ENCODE measurements at regions not wholly inside any gene's neighbourhood (a gene's known extent, or its start where the extent isn't known, plus 50 kb on each side); places are given as distances from the start of the nearest gene placed in this dataset.

- Histone ChIP-seq H3K27me3 (ENCODE audit: insufficient read depth, low read length, poor library complexity) (peaks cover 2% of the 10 kb centered on the region), H3K4me2 (ENCODE audit: insufficient read depth, low read length) (no peak overlapping the region), H3K9ac (ENCODE audit: low read depth, low read length) (no peak overlapping the region), H3K4me3 (ENCODE audit: low read depth in 1 of 2, low read length in 2 of 2) (no peak overlapping the region), H3K36me3 (ENCODE audit: insufficient read depth, low read length) (no peaks in the 10 kb centered on the region), H3K4me1 (ENCODE audit: insufficient read depth, low read length) (no peaks in the 10 kb centered on the region), H3K9me3 (ENCODE audit: insufficient read depth, low read length, severe bottlenecking) (no peaks in the 10 kb centered on the region), H4K20me1 (ENCODE audit: insufficient read depth, low read length) (no peaks in the 10 kb centered on the region), H3K79me2 (ENCODE audit: insufficient read depth, low read length) (no peaks in the 10 kb centered on the region), H2AFZ (ENCODE audit: low read depth, low read length) (no peak overlapping the region), H3K27ac (ENCODE audit: low read length) (no peak overlapping the region)
- ATAC-seq (ENCODE audit: insufficient read depth, low read depth): no peak
- TF ChIP-seq CTCF (IDR thresholded peaks at IDR 0.05; ENCODE audit: borderline replicate concordance, extremely low read depth, low read length, poor library complexity, severe bottlenecking) (no peak), EZH2 (IDR thresholded peaks at IDR 0.05; ENCODE audit: borderline replicate concordance, low read depth, low read length, severe bottlenecking) (no peak)
- no peak for DNase-seq
Measured at GRCh38 chr3:43212914-43213611, 73.3 kb upstream of the SNRK start.

GRCh38 chr3:43211681-43212080 is 74.7 kb upstream of the SNRK start:
- Histone ChIP-seq H3K9me3 (ENCODE audit: insufficient read depth, low read length, severe bottlenecking) (no peaks in the 10 kb centered on the region), H4K20me1 (ENCODE audit: insufficient read depth, low read length) (no peaks in the 10 kb centered on the region), H3K4me1 (ENCODE audit: insufficient read depth, low read length) (no peaks in the 10 kb centered on the region), H3K4me3 (ENCODE audit: low read depth in 1 of 2, low read length in 2 of 2) (no peak overlapping the region), H3K9ac (ENCODE audit: low read depth, low read length) (no peak overlapping the region), H2AFZ (ENCODE audit: low read depth, low read length) (no peak overlapping the region), H3K79me2 (ENCODE audit: insufficient read depth, low read length) (no peaks in the 10 kb centered on the region), H3K27me3 (ENCODE audit: insufficient read depth, low read length, poor library complexity) (peaks cover 2% of the 10 kb centered on the region), H3K27ac (ENCODE audit: low read length) (no peak overlapping the region), H3K36me3 (ENCODE audit: insufficient read depth, low read length) (no peaks in the 10 kb centered on the region), H3K4me2 (ENCODE audit: insufficient read depth, low read length) (no peak overlapping the region)
- TF ChIP-seq CTCF (IDR thresholded peaks at IDR 0.05; ENCODE audit: borderline replicate concordance, extremely low read depth, low read length, poor library complexity, severe bottlenecking): no peak
- TF ChIP-seq EZH2 (IDR thresholded peaks at IDR 0.05; ENCODE audit: borderline replicate concordance, low read depth, low read length, severe bottlenecking): no peak
- no peak for DNase-seq
- no peak for ATAC-seq (ENCODE audit: insufficient read depth, low read depth)

GRCh38 chr3:43210049-43211027 is 76.0 kb upstream of the SNRK start:
- TF ChIP-seq CTCF (IDR thresholded peaks at IDR 0.05; ENCODE audit: borderline replicate concordance, extremely low read depth, low read length, poor library complexity, severe bottlenecking) (no peak), EZH2 (IDR thresholded peaks at IDR 0.05; ENCODE audit: borderline replicate concordance, low read depth, low read length, severe bottlenecking) (no peak)
- no peak for ATAC-seq (ENCODE audit: insufficient read depth, low read depth)

More at GRCh38 chr3:43210049-43211027, 76.0 kb upstream of the SNRK start:
- DNase-seq: no peak
- Histone ChIP-seq H3K9me3 (ENCODE audit: insufficient read depth, low read length, severe bottlenecking) (no peaks in the 10 kb centered on the region), H4K20me1 (ENCODE audit: insufficient read depth, low read length) (no peaks in the 10 kb centered on the region), H3K9ac (ENCODE audit: low read depth, low read length) (no peak overlapping the region), H3K79me2 (ENCODE audit: insufficient read depth, low read length) (no peaks in the 10 kb centered on the region), H3K27ac (ENCODE audit: low read length) (no peak overlapping the region), H3K4me1 (ENCODE audit: insufficient read depth, low read length) (no peaks in the 10 kb centered on the region), H3K27me3 (ENCODE audit: insufficient read depth, low read length, poor library complexity) (no peaks in the 10 kb centered on the region), H2AFZ (ENCODE audit: low read depth, low read length) (no peak overlapping the region), H3K4me3 (ENCODE audit: low read depth in 1 of 2, low read length in 2 of 2) (no peak overlapping the region), H3K4me2 (ENCODE audit: insufficient read depth, low read length) (no peak overlapping the region), H3K36me3 (ENCODE audit: insufficient read depth, low read length) (no peaks in the 10 kb centered on the region)
